ENCODE measurements at regions not wholly inside any gene's neighbourhood (a gene's known extent, or its start where the extent isn't known, plus 50 kb on each side); places are given as distances from the start of the nearest gene placed in this dataset.
A peak's percentile ranks its signal among the peaks of the same experiment; 100 is the strongest.
"Not testable (repeated sequence)": the region's sequence is repeated elsewhere in the genome, so short reads cannot be mapped to it uniquely, and the experiment has no call there.

DNA sequence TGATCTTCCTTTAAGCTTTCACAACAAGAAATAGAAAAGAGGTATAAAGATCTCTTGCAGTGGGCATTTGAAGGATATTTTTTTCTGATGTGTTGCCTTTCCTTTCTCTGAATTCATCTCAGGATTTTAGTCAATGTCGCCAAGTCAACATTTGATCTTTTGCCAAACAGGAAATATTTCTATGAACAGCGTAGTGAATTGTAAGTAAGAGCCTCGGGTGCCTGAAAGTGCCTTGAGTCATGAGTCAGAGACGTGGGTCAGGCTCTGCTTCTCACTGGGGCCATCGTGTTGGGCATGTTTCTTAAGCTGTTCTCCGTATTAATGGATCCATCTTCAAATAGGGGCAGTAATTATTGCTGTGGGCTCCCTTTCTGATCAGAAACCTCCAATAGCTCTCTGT lies 471.4 kb upstream of the AMELY start:
- no peak for DNase-seq

- DNase-seq: no peak
Measured at GRCh38 chrY:7377091-7377490, 465.5 kb upstream of the AMELY start.

DNA sequence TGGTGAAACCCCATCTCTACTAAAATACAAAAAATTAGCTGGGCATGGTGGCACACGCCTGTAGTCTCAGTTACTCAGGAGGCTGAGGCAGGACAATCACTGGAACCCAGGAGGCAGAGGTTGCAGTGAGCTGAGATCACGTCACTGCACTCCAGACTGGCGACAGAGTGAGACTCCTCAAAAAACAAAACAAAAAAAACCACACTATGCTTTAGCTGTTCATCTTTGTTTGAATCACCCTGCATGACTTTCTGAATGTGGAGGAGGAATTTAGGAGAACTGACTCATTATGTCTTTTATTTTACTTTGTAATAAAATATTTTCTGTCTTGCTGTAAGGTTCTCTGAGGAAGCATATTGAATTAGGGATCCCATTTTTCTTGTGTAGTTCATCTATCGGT lies 462.9 kb upstream of the AMELY start:
- DNase-seq: not testable (repeated sequence)

DNA sequence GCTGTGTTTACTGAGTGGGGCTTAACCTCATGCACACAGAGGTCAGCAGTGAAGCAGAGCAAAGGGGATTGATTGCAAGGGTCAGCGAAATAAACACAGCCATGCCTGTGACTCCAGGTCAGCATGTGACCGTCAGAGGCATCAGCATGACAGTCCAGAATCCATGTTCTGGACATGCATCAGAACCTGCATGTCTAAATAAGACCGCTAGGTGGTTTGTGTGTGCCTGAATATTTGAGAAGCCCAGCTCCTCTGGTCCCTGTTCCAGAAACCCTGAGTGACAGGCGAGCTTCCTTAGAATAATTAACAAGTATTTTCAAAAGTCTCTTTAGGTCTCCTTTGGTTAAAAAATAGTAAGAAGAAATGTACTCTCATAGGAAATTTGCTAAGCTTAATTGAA lies 460.4 kb upstream of the AMELY start:
- DNase-seq: not testable (repeated sequence)

GRCh38 chrY:7371026-7371425 lies 459.5 kb upstream of the AMELY start:
- not testable (repeated sequence) for DNase-seq

GRCh38 chrY:7359520-7359919 lies 448.0 kb upstream of the AMELY start:
- DNase-seq: no peak

- DNase-seq: no peak
Measured at GRCh38 chrY:7358103-7358752, 446.7 kb upstream of the AMELY start.

DNA sequence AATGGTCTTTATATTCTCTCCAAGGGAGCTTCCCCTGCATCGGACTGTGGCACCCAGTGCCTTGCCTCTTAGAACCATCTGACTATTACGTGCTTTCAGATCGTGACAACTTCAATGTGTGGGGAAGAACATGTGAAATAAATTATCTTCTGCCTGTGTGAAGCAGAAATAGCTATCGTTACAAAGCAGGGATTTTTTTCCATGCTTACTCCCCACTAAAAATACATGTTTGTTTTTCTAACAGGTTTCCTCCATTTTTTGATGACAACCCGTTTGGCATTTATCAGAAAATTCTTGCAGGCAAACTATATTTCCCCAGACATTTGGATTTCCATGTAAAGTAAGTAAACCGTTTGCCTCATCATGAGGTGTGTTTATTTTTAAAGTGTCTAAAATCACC lies 444.3 kb upstream of the AMELY start:
- not testable (repeated sequence) for DNase-seq

DNA sequence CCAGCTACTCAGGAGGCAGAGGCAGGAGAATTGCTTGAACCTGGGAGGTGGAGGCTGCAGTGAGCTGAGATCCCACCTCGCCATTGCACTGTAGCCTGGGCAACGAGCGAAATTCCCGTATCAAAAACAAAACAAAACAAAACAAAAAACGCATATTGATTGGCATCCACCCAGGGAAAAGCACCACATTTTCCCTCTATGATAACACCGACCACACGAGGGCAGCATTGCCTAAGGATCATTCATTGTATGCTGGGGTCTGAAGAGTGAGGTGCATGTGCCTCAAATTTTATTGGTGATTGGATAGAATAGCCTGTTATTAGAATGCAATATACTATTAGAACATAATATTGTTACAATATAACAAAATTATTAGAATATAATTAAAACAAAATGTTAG lies 433.1 kb upstream of the AMELY start:
- DNase-seq: peak; percentile 79

DNA sequence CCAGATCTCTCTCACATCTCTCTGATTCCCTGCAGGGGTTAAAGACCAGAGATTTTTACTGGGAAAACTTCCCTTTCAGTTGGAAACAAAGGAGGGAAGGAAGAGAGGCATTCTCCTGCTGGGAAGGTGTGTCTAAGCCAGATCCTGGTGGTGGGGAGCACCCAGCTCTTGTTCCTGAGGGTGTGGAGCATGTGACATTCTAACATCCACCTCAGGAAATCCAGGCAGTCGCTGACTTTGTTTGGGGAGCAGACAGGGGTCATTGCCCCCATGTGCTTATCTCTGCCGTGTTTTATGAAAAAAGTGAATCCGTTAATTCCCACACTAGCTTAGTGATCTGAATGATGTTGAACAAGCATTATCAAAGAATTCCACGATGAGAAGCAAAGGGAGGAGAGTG lies 431.7 kb upstream of the AMELY start:
- no peak for DNase-seq

DNA sequence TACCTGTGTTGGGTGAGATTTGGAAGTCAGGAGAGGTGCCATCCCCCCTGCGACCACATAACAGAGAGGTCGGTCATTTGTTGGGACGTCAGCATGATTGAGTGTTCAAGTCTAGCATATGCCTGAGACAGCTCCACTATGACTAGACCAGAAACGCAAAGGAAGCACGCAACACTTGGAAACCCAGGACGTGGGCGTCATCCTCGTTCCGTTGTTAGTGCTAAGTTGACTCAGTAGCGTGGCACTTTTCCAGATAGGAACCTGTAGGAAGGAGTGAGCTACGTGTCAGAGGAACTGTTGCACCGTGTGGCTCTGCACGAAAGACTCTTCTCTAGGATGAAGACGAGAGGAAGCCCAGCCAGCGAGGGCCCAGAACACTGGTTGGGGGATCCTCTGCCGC lies 431.2 kb upstream of the AMELY start:
- DNase-seq: peak; percentile 69

GRCh38 chrY:7339391-7340087 lies 428.0 kb upstream of the AMELY start:
- DNase-seq: no peak

- no peak for DNase-seq
Measured at GRCh38 chrY:7336023-7336873, 424.7 kb upstream of the AMELY start.

DNA sequence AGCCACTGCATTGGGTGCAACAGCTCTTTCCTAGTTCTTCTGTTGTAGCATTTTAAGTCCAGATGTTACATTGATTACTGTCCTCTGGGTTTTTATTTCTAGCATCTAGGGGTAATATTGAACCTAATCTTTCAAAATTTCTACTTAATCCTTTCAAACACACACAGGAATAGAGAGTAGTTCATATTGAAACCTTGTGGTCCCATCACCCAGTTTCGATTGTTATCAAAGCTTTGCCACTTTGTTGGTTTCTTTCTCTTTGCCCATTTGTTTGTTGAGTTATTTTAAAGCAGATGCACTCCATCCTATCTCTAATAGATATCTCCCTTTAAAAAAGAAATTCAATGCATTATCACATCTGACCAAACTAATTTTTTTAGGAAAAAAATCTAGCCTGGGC lies 422.9 kb upstream of the AMELY start:
- no peak for DNase-seq

DNA sequence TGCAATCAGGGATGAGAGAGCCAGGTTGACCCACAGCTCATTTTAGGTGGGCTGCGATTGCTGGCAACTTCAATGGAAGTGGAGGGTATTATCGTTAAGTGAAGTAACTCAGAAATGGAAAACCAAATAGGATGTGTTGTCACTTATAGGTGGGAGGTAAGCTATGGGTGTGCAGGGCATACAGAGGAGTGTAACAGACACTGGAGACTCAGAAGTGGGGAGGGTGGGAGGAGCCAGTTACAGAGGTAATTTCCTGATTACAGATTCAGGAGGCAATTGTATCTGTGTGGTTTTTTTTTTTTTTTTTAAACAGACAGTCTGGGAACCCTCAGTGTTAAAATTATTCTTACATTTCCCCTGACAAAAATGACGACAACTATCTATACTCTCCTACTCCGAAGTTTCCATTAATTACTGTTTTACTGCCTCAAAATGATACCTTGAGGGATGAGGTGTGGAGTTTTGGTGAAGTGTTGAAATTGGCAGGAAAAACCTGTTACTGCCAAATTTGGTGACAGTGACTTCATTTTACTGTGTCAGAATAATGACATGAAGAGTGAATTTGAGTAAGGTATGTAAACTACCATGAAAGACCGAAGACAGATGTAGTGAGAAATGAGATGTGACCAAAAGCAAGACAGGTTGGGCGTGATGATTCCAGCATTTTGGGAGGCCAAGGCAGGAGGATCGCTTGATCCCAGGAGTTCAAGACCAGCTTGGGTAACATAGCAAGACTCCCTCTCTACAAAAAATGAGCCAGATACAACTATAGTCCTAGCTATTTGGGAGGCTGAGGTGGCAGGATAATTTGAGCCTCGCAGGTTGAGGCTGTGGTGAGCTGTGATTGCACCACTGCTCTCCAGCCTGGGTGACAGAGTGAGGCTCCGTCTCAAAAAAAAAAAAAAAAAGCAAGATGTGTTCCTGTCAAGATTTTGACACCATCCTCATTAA lies 415.0 kb upstream of the AMELY start:
- DNase-seq: peak; percentile 73

DNA sequence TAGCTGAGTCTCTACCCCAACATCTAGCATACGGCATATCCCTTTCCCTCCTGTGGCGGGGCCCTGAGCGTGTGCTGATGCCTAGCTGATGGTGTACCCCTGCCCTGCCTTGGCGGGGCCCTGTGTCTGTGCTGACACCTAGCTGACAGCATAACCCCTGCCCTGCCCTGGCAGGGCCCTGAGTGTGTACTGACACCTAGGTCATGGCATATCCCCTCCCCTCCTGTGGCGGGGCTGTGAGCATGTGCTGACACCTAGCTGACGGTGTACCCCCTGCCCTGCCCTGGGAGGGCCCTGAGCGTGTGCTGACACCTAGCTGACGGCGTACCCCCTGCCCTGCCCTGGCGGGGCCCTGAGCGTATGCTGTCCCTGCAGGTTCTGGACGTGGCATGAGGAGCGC lies 414.0 kb upstream of the AMELY start:
- DNase-seq: no peak

- DNase-seq: no peak
Measured at GRCh38 chrY:7320751-7321150, 409.2 kb upstream of the AMELY start.

DNA sequence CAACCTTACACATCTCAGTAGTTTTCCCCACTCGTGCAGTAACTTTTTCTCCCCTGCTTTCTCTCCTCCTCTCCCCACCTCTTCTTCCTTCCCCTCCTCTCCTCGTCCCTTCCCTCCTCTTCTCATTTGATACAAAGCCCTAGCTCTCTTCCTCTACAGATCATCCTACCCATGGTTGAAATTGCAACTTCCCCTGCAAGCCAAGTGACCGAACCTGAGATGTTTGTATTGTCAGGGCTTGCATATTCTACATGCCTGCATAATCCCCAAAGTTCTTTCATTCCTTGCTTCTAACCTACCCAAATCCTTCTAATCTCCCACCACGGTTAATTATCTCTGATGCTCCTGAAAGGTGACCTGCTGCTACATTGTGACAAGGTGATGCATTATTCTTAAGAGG lies 408.6 kb upstream of the AMELY start:
- DNase-seq: not testable (repeated sequence)

GRCh38 chrY:7318122-7318521 lies 406.6 kb upstream of the AMELY start:
- no peak for DNase-seq

DNA sequence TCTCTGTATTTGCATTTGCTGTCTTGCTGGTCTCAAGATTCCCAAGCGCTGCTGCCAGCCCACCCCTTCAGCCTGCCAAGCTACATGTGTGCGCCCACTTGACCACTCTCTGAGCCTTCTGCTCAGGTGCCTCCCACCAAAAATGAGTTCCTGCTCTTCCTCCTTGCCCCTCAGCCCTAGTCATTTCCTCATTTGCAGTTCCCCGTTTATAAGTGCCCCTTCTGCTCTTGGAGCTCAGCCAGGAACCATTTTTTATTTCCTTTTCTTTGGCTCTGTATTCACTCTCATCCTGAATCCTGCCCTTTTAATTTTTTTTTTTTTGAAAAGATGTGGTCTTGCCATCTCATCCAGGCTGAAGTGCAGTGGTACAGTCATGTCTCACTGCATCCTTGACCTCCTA lies 406.0 kb upstream of the AMELY start:
- DNase-seq: no peak

GRCh38 chrY:7310482-7311269 lies 399.1 kb upstream of the AMELY start:
- peak; percentile 86 for DNase-seq

DNA sequence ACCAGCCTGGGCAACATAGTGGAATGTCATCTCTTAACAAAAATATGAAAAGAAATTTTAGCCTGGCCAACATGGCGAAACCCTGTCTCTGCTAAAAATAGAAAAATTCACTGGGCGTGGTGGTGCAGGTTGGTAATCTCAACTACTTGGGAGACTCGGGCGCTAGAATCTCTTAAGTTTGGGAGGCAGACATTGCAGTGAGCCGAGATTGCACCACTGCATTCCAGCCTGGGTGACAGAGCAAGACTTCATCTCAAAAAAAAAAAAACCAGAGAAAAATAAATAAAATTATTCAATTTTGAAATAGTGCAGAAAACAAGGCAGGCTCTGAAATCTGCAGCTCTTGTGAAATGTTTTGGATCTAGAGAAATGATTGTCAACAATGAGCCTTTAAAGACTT lies 397.3 kb upstream of the AMELY start:
- DNase-seq: no peak
